Erythroblast (primary cell): ENCODE measurements at regions not wholly inside any gene's neighbourhood (a gene's known extent, or its start where the extent isn't known, plus 50 kb on each side); places are given as distances from the start of the nearest gene placed in this dataset.

ENCODE experiments used
- GATA1 ChIP-seq: IDR thresholded peaks from 2 replicates; pipeline ENCODE4 v1.6.1; 2011; ENCODE audit warnings: low read depth, mild to moderate bottlenecking, control low read depth, low read length, moderate library complexity
- POLR2A ChIP-seq: IDR thresholded peaks from 2 replicates; pipeline ENCODE4 v1.6.1; 2011; ENCODE audit warnings: mild to moderate bottlenecking, low read length

DNA sequence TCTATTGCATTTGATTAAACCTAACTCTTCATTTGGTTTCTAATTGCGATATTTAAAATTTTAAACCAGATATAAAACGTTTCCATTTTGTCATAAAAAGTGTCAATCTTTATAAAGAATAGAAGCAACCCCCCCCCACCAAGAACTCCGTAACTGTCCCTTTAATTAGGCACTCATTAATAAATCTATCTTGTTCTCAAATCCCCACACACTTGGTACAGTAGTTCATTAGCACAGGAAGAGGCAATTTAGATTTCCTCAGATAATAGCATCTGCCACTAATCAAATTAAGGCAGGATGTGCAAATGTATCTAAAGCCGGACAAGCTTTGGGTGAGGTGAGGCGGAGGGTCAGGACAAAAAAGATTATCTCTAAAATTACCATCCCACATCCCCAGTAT lies 1143.3 kb upstream of the AUTS2 start:
- TF ChIP-seq POLR2A = no peak
- TF ChIP-seq GATA1 = no peak
